ENCODE measurements at regions not wholly inside any gene's neighbourhood (a gene's known extent, or its start where the extent isn't known, plus 50 kb on each side); places are given as distances from the start of the nearest gene placed in this dataset.
A peak's percentile ranks its signal among the peaks of the same experiment; 100 is the strongest.

DNA sequence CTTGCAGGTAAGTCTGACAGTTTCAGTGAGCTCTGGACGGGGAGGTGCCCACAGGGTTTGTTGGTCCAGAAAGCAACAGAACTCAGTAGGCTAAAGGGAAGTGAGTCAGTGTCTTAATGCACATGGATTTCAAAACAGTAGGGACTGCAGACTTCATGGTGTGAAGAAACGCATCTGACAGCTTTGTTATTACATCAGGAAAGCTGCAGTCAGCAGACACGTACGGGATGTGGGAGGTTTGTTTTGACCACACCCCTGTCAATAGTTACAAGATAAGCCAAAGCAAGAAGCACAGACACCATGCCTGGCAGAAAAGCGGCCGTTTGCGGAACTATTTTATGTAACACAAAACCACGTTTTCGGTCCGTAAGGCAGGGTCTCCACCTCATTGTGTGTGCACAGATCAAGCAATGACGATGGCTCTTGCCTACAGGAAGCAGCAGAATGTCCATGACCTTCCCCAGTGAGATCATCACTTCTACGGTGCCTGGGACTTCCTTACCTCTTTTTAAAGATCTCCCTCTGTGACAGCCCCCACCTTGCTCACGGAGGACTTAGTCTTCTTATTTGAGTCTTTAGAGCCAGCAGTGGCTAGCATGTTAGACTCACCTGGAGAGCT, 58.2 kb upstream of the FTH1 start:
- Histone ChIP-seq H3K27ac (ENCODE audit: insufficient read depth, low read depth, low read length) (peak overlapping the region; percentile 69), H3K27me3 (ENCODE audit: control insufficient read depth in 2 of 2, insufficient read depth in 2 of 2, low read length in 2 of 2) (no peaks in the 10 kb centered on the region), H3K4me2 (ENCODE audit: insufficient read depth, low read length) (peak overlapping the region; percentile 54), H3K9me1 (replicated peaks; ENCODE audit: control insufficient read depth, extremely low read depth, insufficient read depth, low read length) (no peaks in the 10 kb centered on the region), H3K9me3 (replicated peaks; ENCODE audit: control insufficient read depth, insufficient read depth, low read length) (no peaks in the 10 kb centered on the region), H2AFZ (ENCODE audit: low read depth, low read length) (peak overlapping the region; percentile 53), H3K9ac (replicated peaks; ENCODE audit: extremely low read depth, insufficient read depth, low read length) (peak overlapping the region; percentile 47), H3K4me3 (replicated peaks in 1 of 3; ENCODE audit: insufficient read depth in 1 of 3, low read depth in 1 of 3, low read length in 3 of 3) (no peak overlapping the region), H3K4me1 (ENCODE audit: control insufficient read depth, extremely low read depth, insufficient read depth, low read length) (peaks cover 15% of the 10 kb centered on the region), H4K20me1 (replicated peaks; ENCODE audit: control insufficient read depth, extremely low read depth, insufficient read depth, low read length) (no peaks in the 10 kb centered on the region), H3K79me2 (ENCODE audit: control insufficient read depth, insufficient read depth, low read length) (no peaks in the 10 kb centered on the region), H3K36me3 (ENCODE audit: control insufficient read depth in 2 of 2, extremely low read depth in 1 of 2, insufficient read depth in 2 of 2, low read length in 2 of 2) (no peaks in the 10 kb centered on the region)
- BruUV-seq (replicated peaks): no TSS peak
- FAIRE-seq: peak; percentile 97
- dilution Hi-C loops (cut with MboI; ENCODE audit: extremely low pct_ligation_motif_present, low sequenced_read_pairs) (no loop called here), intact Hi-C loops (cut with micrococcal nuclease) (loop anchor here (1.0 kb wide), 2 partner anchors 54 to 58 kb away; partner anchors contain the start of gene FTH1)
- TF ChIP-seq MYC (IDR thresholded peaks at IDR 0.05; ENCODE audit: low read depth, low read length) (no peak), FOS (IDR thresholded peaks at IDR 0.05; ENCODE audit: borderline replicate concordance, insufficient read depth, low read length) (peak; percentile 50), JUN (IDR thresholded peaks at IDR 0.05; ENCODE audit: borderline replicate concordance, insufficient read depth, insufficient read length, low read depth) (peak; percentile 52), POLR2AphosphoS5 (IDR thresholded peaks at IDR 0.05; ENCODE audit: insufficient read depth, low read depth, low read length) (no peak), GATA2 (IDR thresholded peaks at IDR 0.05; ENCODE audit: insufficient read depth, insufficient read length, low read depth, low read length) (no peak), EZH2 (IDR thresholded peaks at IDR 0.05; ENCODE audit: borderline replicate concordance, low read depth, low read length, severe bottlenecking) (no peak), POLR2A (IDR thresholded peaks at IDR 0.05; ENCODE audit: low read depth, low read length) (no peak)
- TF ChIP-seq, protein P1, sequence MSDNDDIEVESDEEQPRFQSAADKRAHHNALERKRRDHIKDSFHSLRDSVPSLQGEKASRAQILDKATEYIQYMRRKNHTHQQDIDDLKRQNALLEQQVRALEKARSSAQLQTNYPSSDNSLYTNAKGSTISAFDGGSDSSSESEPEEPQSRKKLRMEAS (IDR thresholded peaks at IDR 0.05; ENCODE audit: insufficient read depth, insufficient read length): peak; percentile 31
- TF ChIP-seq, protein P2, sequence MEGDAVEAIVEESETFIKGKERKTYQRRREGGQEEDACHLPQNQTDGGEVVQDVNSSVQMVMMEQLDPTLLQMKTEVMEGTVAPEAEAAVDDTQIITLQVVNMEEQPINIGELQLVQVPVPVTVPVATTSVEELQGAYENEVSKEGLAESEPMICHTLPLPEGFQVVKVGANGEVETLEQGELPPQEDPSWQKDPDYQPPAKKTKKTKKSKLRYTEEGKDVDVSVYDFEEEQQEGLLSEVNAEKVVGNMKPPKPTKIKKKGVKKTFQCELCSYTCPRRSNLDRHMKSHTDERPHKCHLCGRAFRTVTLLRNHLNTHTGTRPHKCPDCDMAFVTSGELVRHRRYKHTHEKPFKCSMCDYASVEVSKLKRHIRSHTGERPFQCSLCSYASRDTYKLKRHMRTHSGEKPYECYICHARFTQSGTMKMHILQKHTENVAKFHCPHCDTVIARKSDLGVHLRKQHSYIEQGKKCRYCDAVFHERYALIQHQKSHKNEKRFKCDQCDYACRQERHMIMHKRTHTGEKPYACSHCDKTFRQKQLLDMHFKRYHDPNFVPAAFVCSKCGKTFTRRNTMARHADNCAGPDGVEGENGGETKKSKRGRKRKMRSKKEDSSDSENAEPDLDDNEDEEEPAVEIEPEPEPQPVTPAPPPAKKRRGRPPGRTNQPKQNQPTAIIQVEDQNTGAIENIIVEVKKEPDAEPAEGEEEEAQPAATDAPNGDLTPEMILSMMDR (IDR thresholded peaks at IDR 0.05; ENCODE audit: extremely low read depth in 1 of 2, insufficient read depth in 1 of 2, low read depth in 1 of 2, low read length in 2 of 2): no peak
- CTCF ChIA-PET: interaction anchor here (0.8 to 1.8 kb wide), 14 partner anchors 11 to 229 kb away, joined by 3 to 11 read pairs (median 4); partner anchors contain the start of gene FTH1
- POLR2A ChIA-PET: interaction anchor here (0.7 to 1.9 kb wide), 5 partner anchors 54 to 62 kb away, joined by 3 to 8 read pairs (median 4); partner anchors contain the start of gene FTH1
- DNase-seq (ENCODE audit: low read depth, low spot score): peak; percentile 94

Data from endothelial cell of umbilical vein (primary cell).